Stimulated activated CD8-positive, alpha-beta memory T cell treated with anti-CD3 and anti-CD28 coated beads, Interleukin-4, amount 100 ng/mL, for 48 hours (primary cell): ENCODE measurements at regions not wholly inside any gene's neighbourhood (a gene's known extent, or its start where the extent isn't known, plus 50 kb on each side); places are given as distances from the start of the nearest gene placed in this dataset.

Experiments used
- DNase-seq: peaks from one replicate; pipeline ENCODE4 v3.0.0-alpha.2; 2020

- no peak for DNase-seq
Measured at GRCh38 chr16:6492742-6493141, 839.9 kb upstream of the RBFOX1 start.

- DNase-seq, result no peak
Measured at GRCh38 chr16:6484935-6485334, 847.7 kb upstream of the RBFOX1 start.

GRCh38 chr16:6484081-6484480 lies 848.6 kb upstream of the RBFOX1 start:
- no peak for DNase-seq

- no peak for DNase-seq
Measured at GRCh38 chr16:6483469-6484033, 849.1 kb upstream of the RBFOX1 start.

- no peak for DNase-seq
Measured at GRCh38 chr16:6482696-6483468, 849.8 kb upstream of the RBFOX1 start.

- DNase-seq, result no peak
Measured at GRCh38 chr16:6481894-6482293, 850.8 kb upstream of the RBFOX1 start.

- DNase-seq, result no peak
Measured at GRCh38 chr16:6453742-6454141, 878.9 kb upstream of the RBFOX1 start.

- no peak for DNase-seq
Measured at GRCh38 chr16:6447021-6447790, 885.4 kb upstream of the RBFOX1 start.

- DNase-seq, result no peak
Measured at GRCh38 chr16:6446370-6446769, 886.3 kb upstream of the RBFOX1 start.

- no peak for DNase-seq
Measured at GRCh38 chr16:6439129-6439528, 893.5 kb upstream of the RBFOX1 start.

- DNase-seq, result no peak
Measured at GRCh38 chr16:6428861-6429260, 903.8 kb upstream of the RBFOX1 start.

GRCh38 chr16:6427621-6428020 lies 905.0 kb upstream of the RBFOX1 start:
- DNase-seq, result no peak

- DNase-seq, result no peak
Measured at GRCh38 chr16:6407596-6407995, 925.0 kb upstream of the RBFOX1 start.

GRCh38 chr16:6406028-6406427 lies 926.6 kb upstream of the RBFOX1 start:
- DNase-seq, result no peak

- DNase-seq, result no peak
Measured at GRCh38 chr16:6382924-6383459, 949.7 kb upstream of the RBFOX1 start.

GRCh38 chr16:6381896-6382295 lies 950.7 kb upstream of the RBFOX1 start:
- DNase-seq, result no peak

GRCh38 chr16:6377956-6378355 lies 954.7 kb upstream of the RBFOX1 start:
- DNase-seq, result no peak

- no peak for DNase-seq
Measured at GRCh38 chr16:6375465-6376075, 957.1 kb upstream of the RBFOX1 start.

- DNase-seq, result no peak
Measured at GRCh38 chr16:6374821-6375220, 957.8 kb upstream of the RBFOX1 start.

GRCh38 chr16:6364846-6365245 lies 967.8 kb upstream of the RBFOX1 start:
- DNase-seq, result no peak

- DNase-seq, result no peak
Measured at GRCh38 chr16:6363896-6364607, 968.6 kb upstream of the RBFOX1 start.

GRCh38 chr16:6363396-6363795 lies 969.2 kb upstream of the RBFOX1 start:
- DNase-seq, result no peak

GRCh38 chr16:6362321-6362720 lies 970.3 kb upstream of the RBFOX1 start:
- no peak for DNase-seq
